CD4-positive, alpha-beta memory T cell (primary cell): ENCODE measurements at regions not wholly inside any gene's neighbourhood (a gene's known extent, or its start where the extent isn't known, plus 50 kb on each side); places are given as distances from the start of the nearest gene placed in this dataset.

Experiments used
- CTCF ChIA-PET: fragments of 350-600 bp; sonication (Branson Sonifier 250); formaldehyde crosslinking; loops from one replicate; lab custom pipeline; 2021; ENCODE audit warnings: inconsistent platforms; ENCODE audit not compliant: partially characterized antibody; lab: Charles Lee
- POLR2A ChIA-PET: fragments of 350-600 bp; sonication (Branson Sonifier 250); formaldehyde crosslinking; loops from one replicate; lab custom pipeline; 2021; ENCODE audit not compliant: partially characterized antibody; lab: Charles Lee
- DNase-seq, 5 donors: peaks; one replicate each; pipeline versions ENCODE4 v3.0.0 to v3.0.0-alpha.2; 2020 to 2022; ENCODE audit warnings: mixed read lengths in 1 of 5
- H3K27ac ChIP-seq: one replicate; pipeline ENCODE4 v1.7.0; 2013; ENCODE audit warnings: low read depth, low read length
- H3K27me3 ChIP-seq: 2 replicates; pipeline ENCODE4 v1.7.0; 2013; ENCODE audit warnings: mild to moderate bottlenecking, low read length, moderate library complexity; ENCODE audit not compliant: insufficient read depth
- H3K36me3 ChIP-seq: 2 replicates; pipeline ENCODE4 v1.7.0; 2013; ENCODE audit warnings: mild to moderate bottlenecking, low read length, moderate library complexity; ENCODE audit not compliant: insufficient read depth
- H3K4me1 ChIP-seq: 2 replicates; pipeline ENCODE4 v1.7.0; 2013; ENCODE audit warnings: mild to moderate bottlenecking, low read length, moderate library complexity; ENCODE audit not compliant: insufficient read depth
- H3K4me3 ChIP-seq, 2 donors: one replicate each; pipeline ENCODE4 v1.7.0; 2013; ENCODE audit warnings: low read length in 2 of 2, mild to moderate bottlenecking in 1 of 2
- H3K9me3 ChIP-seq, 2 donors: one replicate each; pipeline ENCODE4 v1.7.0; 2013; ENCODE audit warnings: low read length in 2 of 2, control low read depth in 1 of 2; ENCODE audit not compliant: control insufficient read depth in 1 of 2
- H3K27ac Mint-ChIP-seq, 7 donors: one replicate each; pipeline ENCODE4 v1.8.0; 2020 to 2021; ENCODE audit warnings: mixed read lengths in 7 of 7, mild to moderate bottlenecking in 6 of 7, inconsistent platforms in 3 of 7, moderate library complexity in 3 of 7
- H3K27me3 Mint-ChIP-seq, 2 donors: one replicate each; pipeline ENCODE4 v1.8.0; 2020 to 2021; ENCODE audit warnings: mixed read lengths in 2 of 2
- H3K36me3 Mint-ChIP-seq, 2 donors: one replicate each; pipeline ENCODE4 v1.8.0; 2020 to 2021; ENCODE audit warnings: mixed read lengths in 2 of 2, inconsistent platforms in 1 of 2, mild to moderate bottlenecking in 1 of 2
- H3K4me1 Mint-ChIP-seq, 4 donors: one replicate each; pipeline ENCODE4 v1.8.0; 2020 to 2021; ENCODE audit warnings: mixed read lengths in 4 of 4, mild to moderate bottlenecking in 1 of 4
- H3K4me3 Mint-ChIP-seq, 8 donors: one replicate each; pipeline ENCODE4 v1.8.0; 2020 to 2021; ENCODE audit warnings: mixed read lengths in 8 of 8, mild to moderate bottlenecking in 7 of 8, moderate library complexity in 6 of 8, inconsistent platforms in 3 of 8
- H3K9me3 Mint-ChIP-seq, 8 donors: one replicate each; pipeline ENCODE4 v1.8.0; 2020 to 2021; ENCODE audit warnings: mixed read lengths in 8 of 8, mild to moderate bottlenecking in 5 of 8, inconsistent platforms in 3 of 8, moderate library complexity in 1 of 8
- intact Hi-C: fragments of 100-400 bp; cut with micrococcal nuclease; formaldehyde crosslinking; loops from one replicate; pipeline ENCODE4 v1.15.1; 2023

DNA sequence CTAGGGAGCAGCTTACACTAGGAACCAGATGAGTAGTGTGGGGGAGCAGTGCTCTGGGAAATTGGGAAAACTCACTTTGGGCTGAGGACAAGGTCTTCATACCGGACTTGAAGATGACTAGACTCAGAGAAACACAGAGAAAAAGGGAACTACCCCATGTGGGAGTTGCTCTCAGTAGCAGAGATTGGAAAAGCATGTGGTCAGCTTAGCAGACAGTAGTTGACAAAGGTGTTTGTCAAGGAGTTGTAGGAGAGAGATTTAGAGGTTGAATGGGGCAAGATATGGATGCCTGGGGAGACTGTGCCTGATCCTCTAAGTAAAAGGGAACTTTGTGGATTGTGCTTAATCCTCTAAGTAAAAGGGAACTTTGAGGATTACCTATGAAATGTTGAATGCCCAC lies 194.5 kb upstream of the COX10 start:
- no peaks in the 10 kb centered on the region for H3K9me3 ChIP-seq
- Mint-ChIP-seq H3K27me3 (no peaks in the 10 kb centered on the region), H3K9me3 (peaks cover 0 to 7% (median under 1%) of the 10 kb centered on the region in 8 donors), H3K4me1 (no peaks in the 10 kb centered on the region), H3K27ac (no peak overlapping the region), H3K4me3 (no peak overlapping the region), H3K36me3 (peaks cover 0 to 18% of the 10 kb centered on the region in 2 donors)
- H3K4me3 ChIP-seq: no peak overlapping the region
- ChIA-PET POLR2A (no interaction called here), CTCF (no interaction called here)
- intact Hi-C loops: no loop called here
- H3K27me3 ChIP-seq: no peaks in the 10 kb centered on the region
- no peak for DNase-seq
- H3K27ac ChIP-seq: no peak overlapping the region
- H3K4me1 ChIP-seq: no peaks in the 10 kb centered on the region
- H3K36me3 ChIP-seq: no peaks in the 10 kb centered on the region

GRCh38 chr17:13879961-13880466 lies 189.3 kb upstream of the COX10 start:
- no peaks in the 10 kb centered on the region for H3K27me3 Mint-ChIP-seq
- H3K9me3 ChIP-seq: no peaks in the 10 kb centered on the region
- no peaks in the 10 kb centered on the region for H3K27me3 ChIP-seq
- H3K9me3 Mint-ChIP-seq: peaks cover 0 to 8% (median under 1%) of the 10 kb centered on the region in 8 donors
- CTCF ChIA-PET: no interaction called here
- no peak overlapping the region for H3K27ac ChIP-seq
- no peaks in the 10 kb centered on the region for H3K36me3 ChIP-seq
- no peaks in the 10 kb centered on the region for H3K4me1 ChIP-seq
- H3K36me3 Mint-ChIP-seq: peaks cover 0 to 25% of the 10 kb centered on the region in 2 donors
- no peak overlapping the region for H3K4me3 Mint-ChIP-seq
- POLR2A ChIA-PET: no interaction called here
- H3K4me3 ChIP-seq: no peak overlapping the region
- intact Hi-C loops: no loop called here
- DNase-seq: no peak
- H3K4me1 Mint-ChIP-seq: no peaks in the 10 kb centered on the region
- no peak overlapping the region for H3K27ac Mint-ChIP-seq

- intact Hi-C loops: no loop called here
- no peak for DNase-seq
- Histone ChIP-seq H3K4me3 (no peak overlapping the region), H3K9me3 (no peaks in the 10 kb centered on the region), H3K27me3 (no peaks in the 10 kb centered on the region), H3K36me3 (no peaks in the 10 kb centered on the region), H3K4me1 (no peaks in the 10 kb centered on the region), H3K27ac (no peak overlapping the region)
- Mint-ChIP-seq H3K9me3 (peaks cover 0 to 8% (median 0%) of the 10 kb centered on the region in 8 donors), H3K36me3 (peaks cover 0 to 16% of the 10 kb centered on the region in 2 donors), H3K27me3 (no peaks in the 10 kb centered on the region), H3K27ac (no peak overlapping the region), H3K4me3 (no peak overlapping the region), H3K4me1 (no peaks in the 10 kb centered on the region)
- POLR2A ChIA-PET: no interaction called here
- CTCF ChIA-PET: no interaction called here
These were observed 185.6 kb upstream of the COX10 start for GRCh38 chr17:13883659-13884058.

- POLR2A ChIA-PET: no interaction called here
- Mint-ChIP-seq H3K9me3 (peaks cover 0 to 8% (median 0%) of the 10 kb centered on the region in 8 donors), H3K27me3 (no peaks in the 10 kb centered on the region), H3K27ac (no peak overlapping the region), H3K4me1 (no peaks in the 10 kb centered on the region), H3K4me3 (no peak overlapping the region), H3K36me3 (peaks cover 0 to 15% of the 10 kb centered on the region in 2 donors)
- intact Hi-C loops: no loop called here
- no peaks in the 10 kb centered on the region for H3K9me3 ChIP-seq
- H3K36me3 ChIP-seq: no peaks in the 10 kb centered on the region
- no peak overlapping the region for H3K4me3 ChIP-seq
- CTCF ChIA-PET: no interaction called here
- H3K27ac ChIP-seq: no peak overlapping the region
- no peaks in the 10 kb centered on the region for H3K27me3 ChIP-seq
- no peak for DNase-seq
- no peaks in the 10 kb centered on the region for H3K4me1 ChIP-seq
These were observed 185.0 kb upstream of the COX10 start for GRCh38 chr17:13884347-13884746.

- H3K27me3 Mint-ChIP-seq: no peaks in the 10 kb centered on the region
- H3K4me3 Mint-ChIP-seq: no peak overlapping the region
- no peak overlapping the region for H3K27ac Mint-ChIP-seq
- DNase-seq: no peak
- H3K4me1 Mint-ChIP-seq: no peaks in the 10 kb centered on the region
- no peaks in the 10 kb centered on the region for H3K27me3 ChIP-seq
- H3K4me3 ChIP-seq: no peak overlapping the region
- no peaks in the 10 kb centered on the region for H3K36me3 ChIP-seq
- H3K36me3 Mint-ChIP-seq: peaks cover 0 to 4% of the 10 kb centered on the region in 2 donors
- H3K9me3 ChIP-seq: no peaks in the 10 kb centered on the region
- POLR2A ChIA-PET: no interaction called here
- H3K9me3 Mint-ChIP-seq: peaks cover 0 to 8% (median 0%) of the 10 kb centered on the region in 8 donors
- no peaks in the 10 kb centered on the region for H3K4me1 ChIP-seq
- intact Hi-C loops: no loop called here
- H3K27ac ChIP-seq: no peak overlapping the region
- CTCF ChIA-PET: no interaction called here
These were observed 183.8 kb upstream of the COX10 start for GRCh38 chr17:13885550-13885949.

- H3K4me1 Mint-ChIP-seq: no peaks in the 10 kb centered on the region
- Histone ChIP-seq H3K9me3 (no peaks in the 10 kb centered on the region), H3K36me3 (no peaks in the 10 kb centered on the region), H3K4me1 (no peaks in the 10 kb centered on the region), H3K27ac (no peak overlapping the region), H3K4me3 (no peak overlapping the region), H3K27me3 (no peaks in the 10 kb centered on the region)
- peaks cover 0 to 8% (median 0%) of the 10 kb centered on the region in 8 donors for H3K9me3 Mint-ChIP-seq
- POLR2A ChIA-PET: no interaction called here
- H3K36me3 Mint-ChIP-seq: peaks cover 0 to 4% of the 10 kb centered on the region in 2 donors
- intact Hi-C loops: no loop called here
- no peak for DNase-seq
- H3K4me3 Mint-ChIP-seq: no peak overlapping the region
- CTCF ChIA-PET: interaction anchor here (1.5 kb wide), 1 partner anchor 10 kb away, joined by 4 read pairs; no protein-coding TSS in a partner anchor
- no peaks in the 10 kb centered on the region for H3K27me3 Mint-ChIP-seq
- no peak overlapping the region for H3K27ac Mint-ChIP-seq
These were observed 183.1 kb upstream of the COX10 start for GRCh38 chr17:13885953-13886889.

- Mint-ChIP-seq H3K9me3 (no peaks in the 10 kb centered on the region), H3K27ac (peak overlapping the region in 1 of 7 donors; percentile 25), H3K27me3 (no peaks in the 10 kb centered on the region), H3K36me3 (peaks cover 0 to 4% of the 10 kb centered on the region in 2 donors), H3K4me3 (no peak overlapping the region), H3K4me1 (no peaks in the 10 kb centered on the region)
- H3K27ac ChIP-seq: no peak overlapping the region
- H3K9me3 ChIP-seq: no peaks in the 10 kb centered on the region
- POLR2A ChIA-PET: no interaction called here
- no peaks in the 10 kb centered on the region for H3K4me1 ChIP-seq
- H3K4me3 ChIP-seq: no peak overlapping the region
- no peaks in the 10 kb centered on the region for H3K36me3 ChIP-seq
- intact Hi-C loops: no loop called here
- CTCF ChIA-PET: no interaction called here
- H3K27me3 ChIP-seq: no peaks in the 10 kb centered on the region
- DNase-seq: no peak
These were observed 181.2 kb upstream of the COX10 start for GRCh38 chr17:13888056-13888609.
